ENCODE measurements at regions not wholly inside any gene's neighbourhood (a gene's known extent, or its start where the extent isn't known, plus 50 kb on each side); places are given as distances from the start of the nearest gene placed in this dataset.

- DNase-seq, result no peak
Observed at GRCh38 chr1:168782559-168783116, 53.6 kb upstream of the DPT start.

GRCh38 chr1:168783458-168784210 is 54.6 kb upstream of the DPT start:
- DNase-seq, result no peak

- DNase-seq, result no peak
Observed at GRCh38 chr1:168786476-168787330, 57.7 kb upstream of the DPT start.

GRCh38 chr1:168788258-168788657 is 59.3 kb upstream of the DPT start:
- DNase-seq, result no peak

GRCh38 chr1:168789501-168789900 is 60.5 kb upstream of the DPT start:
- no peak for DNase-seq

- no peak for DNase-seq
Observed at GRCh38 chr1:168792142-168792541, 63.1 kb upstream of the DPT start.

- DNase-seq, result no peak
Observed at GRCh38 chr1:168792592-168793125, 63.7 kb upstream of the DPT start.

- DNase-seq, result no peak
Observed at GRCh38 chr1:168794057-168794456, 65.1 kb upstream of the DPT start.

- no peak for DNase-seq
Observed at GRCh38 chr1:168795681-168796080, 66.7 kb upstream of the DPT start.

GRCh38 chr1:168799927-168800605 is 71.1 kb upstream of the DPT start:
- DNase-seq, result no peak

GRCh38 chr1:168801032-168801745 is 72.2 kb upstream of the DPT start:
- DNase-seq, result peak; percentile 16

GRCh38 chr1:168803806-168804510 is 75.0 kb upstream of the DPT start:
- DNase-seq, result no peak

- no peak for DNase-seq
Observed at GRCh38 chr1:168806952-168807351, 77.9 kb upstream of the DPT start.

- DNase-seq, result no peak
Observed at GRCh38 chr1:168811176-168811575, 82.2 kb upstream of the DPT start.

GRCh38 chr1:168819668-168820067 is 90.7 kb upstream of the DPT start:
- no peak for DNase-seq

- DNase-seq, result no peak
Observed at GRCh38 chr1:168821434-168821833, 92.4 kb upstream of the DPT start.

GRCh38 chr1:168822911-168823310 is 93.9 kb upstream of the DPT start:
- DNase-seq, result no peak

GRCh38 chr1:168823988-168824387 is 95.0 kb upstream of the DPT start:
- DNase-seq, result no peak

- DNase-seq, result no peak
Observed at GRCh38 chr1:168824418-168825065, 95.5 kb upstream of the DPT start.

- DNase-seq, result no peak
Observed at GRCh38 chr1:168825129-168825528, 96.1 kb upstream of the DPT start.

GRCh38 chr1:168825820-168826219 is 96.8 kb upstream of the DPT start:
- DNase-seq, result no peak
